Erythroblast (primary cell): ENCODE measurements at regions not wholly inside any gene's neighbourhood (a gene's known extent, or its start where the extent isn't known, plus 50 kb on each side); places are given as distances from the start of the nearest gene placed in this dataset.

ENCODE experiments used
- GATA1 ChIP-seq: IDR thresholded peaks from 2 replicates; pipeline ENCODE4 v1.6.1; 2011; ENCODE audit warnings: low read depth, mild to moderate bottlenecking, control low read depth, low read length, moderate library complexity
- POLR2A ChIP-seq: IDR thresholded peaks from 2 replicates; pipeline ENCODE4 v1.6.1; 2011; ENCODE audit warnings: mild to moderate bottlenecking, low read length

DNA sequence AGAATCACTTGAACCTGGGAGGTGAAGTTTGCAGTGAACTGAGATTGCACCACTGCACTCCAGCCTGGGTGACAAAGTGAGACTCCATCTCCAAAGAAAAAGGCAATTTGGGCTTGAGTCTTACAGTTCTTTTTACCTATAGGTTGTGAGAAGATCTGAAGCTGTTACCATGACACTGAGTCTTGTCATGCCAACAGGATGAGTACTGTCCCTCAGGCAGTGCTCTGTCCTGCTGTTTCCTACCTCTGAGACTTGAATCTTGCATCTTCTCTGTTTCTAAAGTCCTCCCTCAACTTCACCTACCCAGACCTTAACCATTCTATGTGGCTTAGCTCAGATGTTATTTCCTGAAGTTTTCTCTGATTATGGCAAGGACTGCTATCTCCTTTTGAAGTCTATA, 400.8 kb upstream of the PRICKLE1 start:
- TF ChIP-seq POLR2A (no peak), GATA1 (no peak)
